ENCODE measurements at regions not wholly inside any gene's neighbourhood (a gene's known extent, or its start where the extent isn't known, plus 50 kb on each side); places are given as distances from the start of the nearest gene placed in this dataset.

- H3K4me3 ChIP-seq (ENCODE audit: low read length) = no peak overlapping the region
- H3K27ac ChIP-seq (ENCODE audit: low read length) = no peak overlapping the region
Measured at GRCh38 chr3:161977850-161978249, 481.2 kb downstream of the OTOL1 start.

GRCh38 chr3:161987933-161988332 lies 491.3 kb downstream of the OTOL1 start:
- H3K9me3 ChIP-seq (ENCODE audit: insufficient read depth, low read depth, low read length) = no peaks in the 10 kb centered on the region
- H3K27ac ChIP-seq (ENCODE audit: low read length) = no peak overlapping the region
- no peaks in the 10 kb centered on the region for H3K4me1 ChIP-seq (ENCODE audit: insufficient read depth, low read length)
- no peaks in the 10 kb centered on the region for H3K27me3 ChIP-seq (ENCODE audit: insufficient read depth, low read length)
- no peak overlapping the region for H3K4me3 ChIP-seq (ENCODE audit: low read length)
- H3K9ac ChIP-seq (ENCODE audit: low read depth, low read length) = no peak overlapping the region
- no peaks in the 10 kb centered on the region for H3K36me3 ChIP-seq (ENCODE audit: insufficient read depth, low read depth, low read length)

More at GRCh38 chr3:161977850-161978249, 481.2 kb downstream of the OTOL1 start:
- H3K4me1 ChIP-seq (ENCODE audit: insufficient read depth, low read length) = no peaks in the 10 kb centered on the region
- H3K27me3 ChIP-seq (ENCODE audit: insufficient read depth, low read length) = no peaks in the 10 kb centered on the region
- H3K36me3 ChIP-seq (ENCODE audit: insufficient read depth, low read depth, low read length) = no peaks in the 10 kb centered on the region
- no peak overlapping the region for H3K9ac ChIP-seq (ENCODE audit: low read depth, low read length)
- peaks cover 6% of the 10 kb centered on the region; the same call in 1 of the 2 replicates for H3K9me3 ChIP-seq (ENCODE audit: insufficient read depth, low read depth, low read length)

GRCh38 chr3:161989012-161989411 lies 492.4 kb downstream of the OTOL1 start:
- Histone ChIP-seq H3K4me3 (ENCODE audit: low read length) (no peak overlapping the region), H3K9me3 (ENCODE audit: insufficient read depth, low read depth, low read length) (no peaks in the 10 kb centered on the region), H3K27ac (ENCODE audit: low read length) (no peak overlapping the region), H3K9ac (ENCODE audit: low read depth, low read length) (no peak overlapping the region), H3K36me3 (ENCODE audit: insufficient read depth, low read depth, low read length) (no peaks in the 10 kb centered on the region), H3K4me1 (ENCODE audit: insufficient read depth, low read length) (no peaks in the 10 kb centered on the region), H3K27me3 (ENCODE audit: insufficient read depth, low read length) (no peaks in the 10 kb centered on the region)

GRCh38 chr3:161990036-161990435 lies 493.4 kb downstream of the OTOL1 start:
- H3K4me3 ChIP-seq (ENCODE audit: low read length) = no peak overlapping the region
- H3K9me3 ChIP-seq (ENCODE audit: insufficient read depth, low read depth, low read length) = no peaks in the 10 kb centered on the region
- no peaks in the 10 kb centered on the region for H3K27me3 ChIP-seq (ENCODE audit: insufficient read depth, low read length)
- H3K9ac ChIP-seq (ENCODE audit: low read depth, low read length) = no peak overlapping the region
- no peaks in the 10 kb centered on the region for H3K4me1 ChIP-seq (ENCODE audit: insufficient read depth, low read length)
- no peak overlapping the region for H3K27ac ChIP-seq (ENCODE audit: low read length)
- no peaks in the 10 kb centered on the region for H3K36me3 ChIP-seq (ENCODE audit: insufficient read depth, low read depth, low read length)

- no peaks in the 10 kb centered on the region for H3K9me3 ChIP-seq (ENCODE audit: insufficient read depth, low read depth, low read length)
- no peak overlapping the region for H3K27ac ChIP-seq (ENCODE audit: low read length)
- H3K27me3 ChIP-seq (ENCODE audit: insufficient read depth, low read length) = no peaks in the 10 kb centered on the region
- no peaks in the 10 kb centered on the region for H3K36me3 ChIP-seq (ENCODE audit: insufficient read depth, low read depth, low read length)
- no peak overlapping the region for H3K9ac ChIP-seq (ENCODE audit: low read depth, low read length)
- no peak overlapping the region for H3K4me3 ChIP-seq (ENCODE audit: low read length)
- H3K4me1 ChIP-seq (ENCODE audit: insufficient read depth, low read length) = no peaks in the 10 kb centered on the region
Measured at GRCh38 chr3:161991901-161992540, 495.4 kb downstream of the OTOL1 start.

- H3K36me3 ChIP-seq (ENCODE audit: insufficient read depth, low read depth, low read length) = no peaks in the 10 kb centered on the region
- no peak overlapping the region for H3K4me3 ChIP-seq (ENCODE audit: low read length)
- H3K27ac ChIP-seq (ENCODE audit: low read length) = no peak overlapping the region
- H3K4me1 ChIP-seq (ENCODE audit: insufficient read depth, low read length) = no peaks in the 10 kb centered on the region
- H3K9ac ChIP-seq (ENCODE audit: low read depth, low read length) = no peak overlapping the region
- H3K27me3 ChIP-seq (ENCODE audit: insufficient read depth, low read length) = no peaks in the 10 kb centered on the region
- H3K9me3 ChIP-seq (ENCODE audit: insufficient read depth, low read depth, low read length) = peaks cover 20% of the 10 kb centered on the region; the same call in 1 of the 2 replicates
Measured at GRCh38 chr3:161999846-162000245, 503.2 kb downstream of the OTOL1 start.

- H3K9ac ChIP-seq (ENCODE audit: low read depth, low read length) = no peak overlapping the region
- no peaks in the 10 kb centered on the region for H3K4me1 ChIP-seq (ENCODE audit: insufficient read depth, low read length)
- H3K27me3 ChIP-seq (ENCODE audit: insufficient read depth, low read length) = no peaks in the 10 kb centered on the region
- no peaks in the 10 kb centered on the region for H3K36me3 ChIP-seq (ENCODE audit: insufficient read depth, low read depth, low read length)
- H3K4me3 ChIP-seq (ENCODE audit: low read length) = no peak overlapping the region
- H3K27ac ChIP-seq (ENCODE audit: low read length) = no peak overlapping the region
- H3K9me3 ChIP-seq (ENCODE audit: insufficient read depth, low read depth, low read length) = no peaks in the 10 kb centered on the region
Measured at GRCh38 chr3:162007722-162008121, 511.1 kb downstream of the OTOL1 start.

- Histone ChIP-seq H3K4me3 (ENCODE audit: low read length) (no peak overlapping the region), H3K9ac (ENCODE audit: low read depth, low read length) (no peak overlapping the region), H3K27ac (ENCODE audit: low read length) (no peak overlapping the region), H3K4me1 (ENCODE audit: insufficient read depth, low read length) (no peaks in the 10 kb centered on the region), H3K36me3 (ENCODE audit: insufficient read depth, low read depth, low read length) (no peaks in the 10 kb centered on the region), H3K27me3 (ENCODE audit: insufficient read depth, low read length) (no peaks in the 10 kb centered on the region), H3K9me3 (ENCODE audit: insufficient read depth, low read depth, low read length) (no peaks in the 10 kb centered on the region)
Measured at GRCh38 chr3:162012633-162013032, 516.0 kb downstream of the OTOL1 start.

GRCh38 chr3:162014284-162014683 lies 517.7 kb downstream of the OTOL1 start:
- Histone ChIP-seq H3K36me3 (ENCODE audit: insufficient read depth, low read depth, low read length) (no peaks in the 10 kb centered on the region), H3K9ac (ENCODE audit: low read depth, low read length) (no peak overlapping the region), H3K4me1 (ENCODE audit: insufficient read depth, low read length) (no peaks in the 10 kb centered on the region), H3K27ac (ENCODE audit: low read length) (no peak overlapping the region), H3K4me3 (ENCODE audit: low read length) (no peak overlapping the region), H3K27me3 (ENCODE audit: insufficient read depth, low read length) (no peaks in the 10 kb centered on the region), H3K9me3 (ENCODE audit: insufficient read depth, low read depth, low read length) (no peaks in the 10 kb centered on the region)

- no peaks in the 10 kb centered on the region for H3K4me1 ChIP-seq (ENCODE audit: insufficient read depth, low read length)
- no peaks in the 10 kb centered on the region for H3K27me3 ChIP-seq (ENCODE audit: insufficient read depth, low read length)
- no peak overlapping the region for H3K27ac ChIP-seq (ENCODE audit: low read length)
- no peaks in the 10 kb centered on the region for H3K36me3 ChIP-seq (ENCODE audit: insufficient read depth, low read depth, low read length)
- no peak overlapping the region for H3K4me3 ChIP-seq (ENCODE audit: low read length)
- H3K9me3 ChIP-seq (ENCODE audit: insufficient read depth, low read depth, low read length) = no peaks in the 10 kb centered on the region
- H3K9ac ChIP-seq (ENCODE audit: low read depth, low read length) = no peak overlapping the region
Measured at GRCh38 chr3:162015856-162016255, 519.2 kb downstream of the OTOL1 start.

GRCh38 chr3:162019817-162020216 lies 523.2 kb downstream of the OTOL1 start:
- no peaks in the 10 kb centered on the region for H3K4me1 ChIP-seq (ENCODE audit: insufficient read depth, low read length)
- H3K9me3 ChIP-seq (ENCODE audit: insufficient read depth, low read depth, low read length) = no peaks in the 10 kb centered on the region
- no peak overlapping the region for H3K4me3 ChIP-seq (ENCODE audit: low read length)
- H3K27me3 ChIP-seq (ENCODE audit: insufficient read depth, low read length) = no peaks in the 10 kb centered on the region
- H3K27ac ChIP-seq (ENCODE audit: low read length) = no peak overlapping the region
- no peaks in the 10 kb centered on the region for H3K36me3 ChIP-seq (ENCODE audit: insufficient read depth, low read depth, low read length)
- no peak overlapping the region for H3K9ac ChIP-seq (ENCODE audit: low read depth, low read length)

- H3K4me1 ChIP-seq (ENCODE audit: insufficient read depth, low read length) = no peaks in the 10 kb centered on the region
- H3K27me3 ChIP-seq (ENCODE audit: insufficient read depth, low read length) = no peaks in the 10 kb centered on the region
- no peak overlapping the region for H3K27ac ChIP-seq (ENCODE audit: low read length)
- no peaks in the 10 kb centered on the region for H3K36me3 ChIP-seq (ENCODE audit: insufficient read depth, low read depth, low read length)
- no peak overlapping the region for H3K4me3 ChIP-seq (ENCODE audit: low read length)
- H3K9me3 ChIP-seq (ENCODE audit: insufficient read depth, low read depth, low read length) = no peaks in the 10 kb centered on the region
- no peak overlapping the region for H3K9ac ChIP-seq (ENCODE audit: low read depth, low read length)
Measured at GRCh38 chr3:162021206-162021605, 524.6 kb downstream of the OTOL1 start.
